COLO668 (cell line): ENCODE measurements at regions not wholly inside any gene's neighbourhood (a gene's known extent, or its start where the extent isn't known, plus 50 kb on each side); places are given as distances from the start of the nearest gene placed in this dataset.
"Not testable (repeated sequence)": the region's sequence is repeated elsewhere in the genome, so short reads cannot be mapped to it uniquely, and the experiment has no call there.

Experiments
- DNase-seq: peaks from one replicate; lab custom pipeline; 2025; ENCODE audit not compliant: unreplicated experiment; lab: John Stamatoyannopoulos, UW

GRCh38 chr2:6109831-6110230, 417.6 kb downstream of the SOX11 start:
- no peak for DNase-seq

GRCh38 chr2:6111781-6112261, 419.6 kb downstream of the SOX11 start:
- no peak for DNase-seq

GRCh38 chr2:6113786-6114185, 421.6 kb downstream of the SOX11 start:
- DNase-seq: no peak

- DNase-seq: no peak
Observed at GRCh38 chr2:6127718-6128117, 435.5 kb downstream of the SOX11 start.

GRCh38 chr2:6139142-6139541, 447.0 kb downstream of the SOX11 start:
- DNase-seq: no peak

GRCh38 chr2:6139916-6140315, 447.7 kb downstream of the SOX11 start:
- no peak for DNase-seq

GRCh38 chr2:6140509-6140908, 448.3 kb downstream of the SOX11 start:
- DNase-seq: no peak

- no peak for DNase-seq
Observed at GRCh38 chr2:6143812-6144211, 451.6 kb downstream of the SOX11 start.

GRCh38 chr2:6147215-6147614, 455.0 kb downstream of the SOX11 start:
- DNase-seq: not testable (repeated sequence)

GRCh38 chr2:6148882-6149281, 456.7 kb downstream of the SOX11 start:
- no peak for DNase-seq

- DNase-seq: no peak
Observed at GRCh38 chr2:6159606-6160005, 467.4 kb downstream of the SOX11 start.

- no peak for DNase-seq
Observed at GRCh38 chr2:6163932-6164331, 471.7 kb downstream of the SOX11 start.

- DNase-seq: no peak
Observed at GRCh38 chr2:6164986-6165747, 473.0 kb downstream of the SOX11 start.

GRCh38 chr2:6167592-6168138, 475.5 kb downstream of the SOX11 start:
- DNase-seq: no peak

- DNase-seq: no peak
Observed at GRCh38 chr2:6168485-6168884, 476.3 kb downstream of the SOX11 start.

- DNase-seq: no peak
Observed at GRCh38 chr2:6171294-6171693, 479.1 kb downstream of the SOX11 start.

GRCh38 chr2:6177811-6178210, 485.6 kb downstream of the SOX11 start:
- no peak for DNase-seq

GRCh38 chr2:6181525-6181924, 489.3 kb downstream of the SOX11 start:
- no peak for DNase-seq

- DNase-seq: no peak
Observed at GRCh38 chr2:6181926-6182325, 489.7 kb downstream of the SOX11 start.

- no peak for DNase-seq
Observed at GRCh38 chr2:6183226-6183625, 491.0 kb downstream of the SOX11 start.

- DNase-seq: no peak
Observed at GRCh38 chr2:6184532-6185292, 492.5 kb downstream of the SOX11 start.
